ENCODE measurements at regions not wholly inside any gene's neighbourhood (a gene's known extent, or its start where the extent isn't known, plus 50 kb on each side); places are given as distances from the start of the nearest gene placed in this dataset.
A peak's percentile ranks its signal among the peaks of the same experiment; 100 is the strongest.
"Not testable (repeated sequence)": the region's sequence is repeated elsewhere in the genome, so short reads cannot be mapped to it uniquely, and the experiment has no call there.

DNA sequence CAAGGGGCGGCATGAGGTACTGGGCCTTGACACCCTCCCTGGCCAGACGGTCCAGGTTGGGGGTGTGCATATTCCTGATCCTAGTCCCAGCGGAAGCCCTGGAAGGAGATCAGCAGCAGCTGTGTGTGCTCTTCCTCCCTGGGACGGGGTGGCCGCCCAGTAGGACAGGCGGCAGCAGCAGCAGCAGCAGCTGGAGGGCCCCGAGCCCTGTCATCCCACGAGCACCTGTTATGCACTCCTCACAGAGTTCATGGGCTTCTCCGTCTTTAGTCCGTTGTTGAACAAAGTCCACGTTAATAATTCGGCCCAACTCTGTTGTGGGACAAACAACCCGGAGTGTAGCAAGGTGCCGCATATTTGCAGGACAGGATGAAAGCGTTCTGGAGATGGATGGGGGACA lies 205.6 kb downstream of the OTOP1 start:
- DNase-seq (ENCODE audit: low read depth, low spot score); in situ Hi-C loops (cut with HindIII; ENCODE audit: low pct_unique_long_range_greater_than_20kb, low sequenced_read_pairs): not testable (repeated sequence)

DNA sequence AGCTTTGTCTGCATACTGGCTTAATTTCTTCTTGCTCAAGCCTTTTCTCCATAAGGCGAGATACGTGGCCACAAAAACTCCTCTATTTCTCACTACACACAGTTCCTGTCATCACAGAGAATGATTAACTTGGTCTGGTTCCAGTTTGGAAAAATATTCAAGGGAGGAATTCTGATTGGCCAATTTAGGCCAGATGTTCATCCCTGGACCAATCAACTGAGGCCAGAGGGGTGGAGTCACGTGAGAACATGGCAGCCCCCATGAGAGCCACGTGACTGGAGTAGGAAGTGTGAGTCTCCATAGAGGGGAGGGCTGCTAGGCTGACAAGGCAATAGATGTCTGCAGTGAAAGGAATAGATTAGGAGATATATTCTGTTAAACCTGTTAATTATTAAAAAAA lies 200.0 kb downstream of the OTOP1 start:
- in situ Hi-C loops (cut with HindIII; ENCODE audit: low pct_unique_long_range_greater_than_20kb, low sequenced_read_pairs): not testable (repeated sequence)

DNA sequence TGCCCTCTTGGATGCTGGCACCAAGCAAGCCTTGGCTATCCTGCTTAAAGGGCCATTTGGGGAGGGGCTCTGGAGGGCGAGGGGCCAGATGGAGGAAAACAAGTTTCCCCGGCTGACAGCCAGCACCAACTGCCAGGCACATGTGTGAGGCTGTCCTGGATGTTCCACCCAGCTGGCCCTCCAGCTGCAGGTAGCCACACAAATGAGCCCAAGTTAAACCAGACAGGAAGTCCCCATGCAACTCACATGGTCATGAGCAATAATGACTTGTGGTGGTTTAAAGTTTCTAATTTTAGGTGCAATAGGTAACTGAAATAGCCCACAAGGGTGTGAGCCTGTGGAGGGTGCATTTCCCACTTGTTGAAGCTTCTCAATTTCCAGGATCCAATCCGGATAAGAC lies 198.0 kb downstream of the OTOP1 start:
- in situ Hi-C loops (cut with HindIII; ENCODE audit: low pct_unique_long_range_greater_than_20kb, low sequenced_read_pairs); DNase-seq (ENCODE audit: low read depth, low spot score): not testable (repeated sequence)

More for the DNA sequence above, 200.0 kb downstream of the OTOP1 start:
- peak; percentile 25 for DNase-seq (ENCODE audit: low read depth, low spot score)

DNA sequence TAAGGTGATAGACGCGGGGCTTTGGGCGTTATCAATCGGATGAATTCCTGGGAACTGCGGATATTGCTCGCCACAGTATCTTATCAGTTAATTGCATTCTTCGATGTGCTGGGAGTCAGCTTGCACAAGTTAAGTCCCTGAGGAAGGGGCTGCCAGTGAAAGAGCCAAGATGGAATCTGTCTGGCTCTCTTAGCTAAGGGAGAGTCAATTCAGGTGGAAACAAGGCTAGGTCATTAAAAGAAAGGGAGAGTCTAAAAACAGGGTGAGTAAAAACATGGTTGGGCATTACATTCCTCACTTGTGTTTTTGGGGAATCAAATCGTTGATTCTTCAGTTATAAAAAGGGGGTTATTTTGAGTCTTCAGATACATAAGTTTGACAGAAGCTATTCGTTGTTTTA lies 196.2 kb downstream of the OTOP1 start:
- DNase-seq (ENCODE audit: low read depth, low spot score); in situ Hi-C loops (cut with HindIII; ENCODE audit: low pct_unique_long_range_greater_than_20kb, low sequenced_read_pairs): not testable (repeated sequence)

DNA sequence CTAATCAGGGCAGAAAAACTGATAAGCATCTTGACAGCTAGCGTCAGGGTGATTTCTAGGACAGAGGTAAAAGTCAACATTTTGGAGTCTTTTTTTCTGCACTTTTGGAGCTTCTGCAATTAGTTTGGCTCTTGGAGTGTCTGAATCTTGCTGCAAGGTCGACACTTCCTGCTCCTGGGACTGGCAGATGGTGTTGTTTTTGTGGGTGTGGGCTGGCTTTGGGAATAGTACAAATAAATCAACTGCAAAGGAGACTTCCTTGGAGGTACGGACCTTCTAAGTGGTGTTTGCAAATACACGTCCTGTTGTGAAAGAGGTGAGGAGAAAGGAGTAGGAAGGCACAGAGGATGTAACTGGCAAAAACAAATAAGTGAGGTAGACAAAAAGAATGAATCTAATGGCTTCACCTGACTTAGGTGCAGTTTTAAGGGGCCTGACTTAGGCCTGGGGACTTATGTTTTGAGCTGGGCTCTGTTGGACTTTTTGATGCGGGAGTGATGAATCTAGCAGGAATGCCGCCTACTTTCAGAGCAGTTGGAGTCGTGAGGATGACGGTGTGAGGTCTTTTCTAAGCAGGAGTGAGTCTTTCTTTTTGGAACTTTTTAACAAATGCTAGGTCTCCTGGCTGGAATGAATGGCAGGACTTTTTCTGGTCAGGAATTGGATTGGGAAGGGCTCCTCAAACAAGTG lies 195.1 kb downstream of the OTOP1 start:
- in situ Hi-C loops (cut with HindIII; ENCODE audit: low pct_unique_long_range_greater_than_20kb, low sequenced_read_pairs); DNase-seq (ENCODE audit: low read depth, low spot score): not testable (repeated sequence)

DNA sequence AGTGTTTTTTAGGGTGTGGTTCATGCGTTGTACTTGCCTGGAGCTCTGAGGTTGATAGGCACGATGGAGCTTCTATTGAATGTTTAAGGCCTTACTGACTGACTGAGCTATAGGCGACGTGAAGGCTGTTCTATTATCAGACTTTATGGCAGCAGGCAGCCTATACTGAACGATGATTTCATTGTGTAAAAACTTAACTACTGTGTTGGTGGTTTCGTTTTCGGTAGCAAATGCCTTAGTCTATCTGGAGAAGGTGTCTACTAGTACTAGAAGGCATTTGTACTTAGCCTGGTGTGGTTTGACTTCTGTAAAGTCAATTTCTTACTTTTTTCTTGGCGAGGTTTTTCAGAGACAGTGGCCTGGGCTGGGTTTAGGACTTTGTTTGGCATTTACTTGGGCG lies 194.4 kb downstream of the OTOP1 start:
- DNase-seq (ENCODE audit: low read depth, low spot score); in situ Hi-C loops (cut with HindIII; ENCODE audit: low pct_unique_long_range_greater_than_20kb, low sequenced_read_pairs): not testable (repeated sequence)

DNA sequence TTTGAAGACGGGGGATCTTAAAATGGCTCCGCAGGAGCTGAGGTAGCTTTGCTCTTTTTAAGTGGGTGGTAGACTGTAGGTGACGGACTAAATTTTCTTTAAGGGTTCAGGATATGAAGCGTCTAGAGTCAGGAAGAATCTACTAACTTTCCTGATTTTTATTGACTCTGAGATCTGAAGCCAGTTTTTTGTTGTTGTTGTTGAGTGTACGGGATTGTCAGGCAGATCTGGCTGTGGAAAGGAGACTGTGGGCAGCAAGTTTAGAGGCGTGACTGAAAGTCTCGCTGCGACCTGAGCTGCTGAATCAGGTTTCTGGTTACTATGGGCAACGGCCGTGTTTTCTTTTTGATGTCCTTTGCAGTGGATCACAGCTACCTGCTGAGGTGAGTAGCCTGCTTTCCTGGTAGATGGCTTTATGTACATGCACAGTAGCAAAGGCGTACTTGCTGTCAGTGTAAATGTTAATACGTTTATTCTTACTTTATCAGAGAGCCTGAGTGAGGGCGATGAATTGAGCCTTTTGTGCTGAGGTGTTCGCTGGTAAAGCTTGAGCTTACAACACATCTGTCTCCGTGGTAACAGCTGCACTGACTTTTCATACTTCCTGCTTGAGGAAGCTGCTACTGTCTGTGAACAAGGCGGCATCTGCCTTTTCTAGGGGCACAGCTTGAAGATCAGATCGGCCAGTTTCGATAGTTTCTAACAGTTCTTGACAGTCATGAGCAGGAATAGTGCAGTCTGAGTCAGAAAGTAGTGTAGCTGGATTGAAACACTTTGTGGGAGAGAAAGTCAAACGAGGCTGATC lies 193.7 kb downstream of the OTOP1 start:
- in situ Hi-C loops (cut with HindIII; ENCODE audit: low pct_unique_long_range_greater_than_20kb, low sequenced_read_pairs): not testable (repeated sequence)

DNA sequence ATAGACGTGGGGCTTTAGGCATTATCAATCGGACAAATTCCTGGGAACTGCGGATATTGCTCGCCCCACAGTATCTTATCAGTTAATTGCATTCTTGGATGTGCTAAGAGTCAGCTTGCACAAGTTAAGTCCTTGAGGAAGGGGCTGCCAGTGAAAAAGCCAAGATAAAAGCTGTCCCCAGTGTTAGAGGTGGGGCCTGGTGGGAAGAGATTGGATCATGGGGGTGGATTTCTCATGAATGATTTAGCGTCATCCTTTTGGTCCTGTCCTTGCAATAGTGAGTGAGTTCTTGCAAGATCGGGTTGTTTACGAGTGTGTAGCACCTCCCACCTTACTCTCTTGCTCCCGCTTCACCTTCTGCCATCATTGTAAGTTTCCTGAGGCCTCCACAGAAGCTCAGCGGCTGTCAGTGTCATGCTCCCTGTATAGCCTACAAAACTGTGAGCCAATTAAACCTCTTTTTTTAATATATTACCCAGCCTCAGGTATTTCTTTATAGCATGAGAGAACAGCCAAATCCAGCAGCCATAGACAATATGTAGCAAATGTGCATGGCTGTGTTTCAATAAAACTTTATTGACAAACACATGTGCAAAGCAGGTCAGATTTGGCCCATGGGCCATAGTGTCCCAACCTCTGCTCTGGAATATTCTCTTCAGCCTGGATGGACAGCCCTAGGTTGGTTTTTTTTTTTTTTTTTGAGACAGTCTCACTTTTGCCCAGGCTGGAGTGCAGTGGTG lies 189.2 kb downstream of the OTOP1 start:
- DNase-seq (ENCODE audit: low read depth, low spot score); in situ Hi-C loops (cut with HindIII; ENCODE audit: low pct_unique_long_range_greater_than_20kb, low sequenced_read_pairs): not testable (repeated sequence)

More for the DNA sequence above, 193.7 kb downstream of the OTOP1 start:
- not testable (repeated sequence) for DNase-seq (ENCODE audit: low read depth, low spot score)

DNA sequence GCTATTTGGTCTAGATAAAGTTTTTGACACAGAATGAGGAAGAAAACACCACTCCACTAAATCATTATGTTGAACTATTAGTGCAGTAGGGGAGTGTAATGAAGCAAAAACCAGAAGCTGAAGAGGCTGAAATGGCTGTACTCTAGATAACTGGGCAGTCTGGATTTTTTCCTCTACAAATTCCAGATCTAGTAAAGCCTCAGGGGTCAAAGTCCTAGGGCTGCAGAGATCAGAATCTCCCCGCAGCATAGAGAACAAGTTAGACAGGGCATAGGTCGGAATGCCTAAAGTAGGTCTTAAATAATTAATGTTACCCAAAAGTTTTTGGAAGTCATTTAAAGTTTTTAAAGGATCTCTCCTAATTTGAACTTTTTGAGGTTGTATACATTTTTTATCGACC lies 180.9 kb downstream of the OTOP1 start:
- DNase-seq (ENCODE audit: low read depth, low spot score); in situ Hi-C loops (cut with HindIII; ENCODE audit: low pct_unique_long_range_greater_than_20kb, low sequenced_read_pairs): not testable (repeated sequence)

DNA sequence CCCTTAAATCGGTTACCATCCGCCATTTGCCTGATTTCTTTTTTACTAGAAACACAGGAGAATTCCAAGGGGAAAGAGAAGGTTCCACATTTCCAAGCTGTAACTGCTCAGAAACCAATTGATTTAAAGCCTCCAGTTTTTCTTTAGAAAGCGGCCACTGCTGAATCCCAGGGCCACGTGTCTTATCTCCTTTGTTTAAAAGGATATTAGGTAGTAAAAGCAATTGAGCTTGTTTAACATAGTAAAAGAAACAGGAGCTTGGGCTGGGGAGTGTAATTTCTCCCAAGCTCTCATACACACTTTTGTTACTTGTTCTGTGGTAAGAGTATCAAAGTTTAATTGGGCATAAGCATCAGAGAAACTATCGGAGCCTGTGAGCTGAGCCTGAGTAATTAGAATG lies 180.0 kb downstream of the OTOP1 start:
- in situ Hi-C loops (cut with HindIII; ENCODE audit: low pct_unique_long_range_greater_than_20kb, low sequenced_read_pairs); DNase-seq (ENCODE audit: low read depth, low spot score): not testable (repeated sequence)

DNA sequence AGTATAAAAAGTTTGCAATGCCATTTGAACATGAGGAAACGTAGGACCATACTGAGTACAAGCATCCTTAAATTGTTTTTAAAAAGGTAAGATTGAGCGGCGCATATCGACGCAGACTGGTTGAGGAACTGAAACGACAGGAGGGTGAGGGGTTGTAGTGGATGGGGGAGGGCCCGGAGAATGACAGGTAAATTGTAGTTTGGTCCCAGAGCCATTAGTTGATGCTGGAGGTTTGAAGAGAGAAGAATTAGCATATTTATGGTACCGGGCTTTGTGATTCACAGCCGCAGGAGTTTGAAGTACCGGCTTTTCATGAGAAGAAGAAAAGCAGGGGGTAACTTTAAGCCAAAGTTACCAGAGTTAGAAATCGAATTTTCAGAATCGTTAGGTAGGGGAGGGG lies 179.5 kb downstream of the OTOP1 start:
- in situ Hi-C loops (cut with HindIII; ENCODE audit: low pct_unique_long_range_greater_than_20kb, low sequenced_read_pairs); DNase-seq (ENCODE audit: low read depth, low spot score): not testable (repeated sequence)

DNA sequence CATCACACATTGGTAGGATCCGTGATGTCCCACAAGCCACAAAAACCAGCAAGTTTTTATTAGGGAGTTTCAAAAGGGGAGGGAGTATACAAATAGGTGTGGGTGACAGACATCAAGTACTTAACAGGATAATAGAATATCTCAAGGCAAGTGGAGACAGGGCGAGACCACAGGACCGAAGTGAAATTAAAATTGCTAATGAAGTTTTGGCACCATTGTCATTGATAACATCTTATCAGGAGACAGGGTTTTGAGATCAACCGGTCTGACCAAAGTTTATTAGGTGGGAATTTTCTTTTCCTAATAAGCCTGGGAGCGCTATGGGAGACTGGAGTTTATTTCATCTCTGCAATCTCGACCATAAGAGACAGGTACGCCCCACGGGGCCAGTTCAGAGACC lies 178.5 kb downstream of the OTOP1 start:
- in situ Hi-C loops (cut with HindIII; ENCODE audit: low pct_unique_long_range_greater_than_20kb, low sequenced_read_pairs); DNase-seq (ENCODE audit: low read depth, low spot score): not testable (repeated sequence)

DNA sequence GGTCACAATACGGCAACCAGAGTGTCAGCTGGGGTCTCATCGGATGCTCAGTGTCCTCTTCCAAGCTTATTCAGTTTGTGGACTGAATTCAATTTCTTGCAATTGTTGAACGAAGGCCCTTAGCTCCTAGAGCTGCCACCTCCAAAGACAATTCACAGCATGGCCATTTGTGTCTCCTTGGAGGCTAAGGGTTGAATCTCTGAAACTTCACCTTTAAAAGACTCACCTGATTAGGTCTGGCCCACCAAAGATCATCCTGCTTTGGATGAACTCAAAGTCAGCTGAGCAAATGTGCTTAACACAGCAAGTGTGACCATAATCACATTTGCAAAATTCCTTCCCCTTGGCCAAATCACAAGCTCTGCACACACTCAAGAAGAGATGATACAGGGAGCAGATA lies 175.9 kb downstream of the OTOP1 start:
- in situ Hi-C loops (cut with HindIII; ENCODE audit: low pct_unique_long_range_greater_than_20kb, low sequenced_read_pairs); DNase-seq (ENCODE audit: low read depth, low spot score): not testable (repeated sequence)

DNA sequence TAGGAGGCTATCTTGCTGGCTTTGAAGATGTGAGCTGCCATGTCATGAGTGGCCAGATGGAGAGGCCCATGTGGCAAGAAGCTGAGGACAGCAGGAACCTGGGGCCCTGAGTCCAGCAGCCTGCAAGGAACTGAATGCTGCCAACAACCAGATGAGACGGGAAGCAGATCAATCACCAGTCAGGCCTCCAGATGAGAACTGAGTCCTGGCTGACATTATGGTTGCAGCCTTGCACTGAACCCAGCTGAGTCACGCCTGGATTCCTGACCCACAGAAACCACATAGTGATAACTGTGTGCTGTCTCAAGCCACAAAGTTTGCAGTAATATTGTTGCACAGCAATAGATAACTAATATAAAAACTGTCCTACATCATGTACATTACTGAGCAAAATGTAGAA lies 173.8 kb downstream of the OTOP1 start:
- DNase-seq (ENCODE audit: low read depth, low spot score); in situ Hi-C loops (cut with HindIII; ENCODE audit: low pct_unique_long_range_greater_than_20kb, low sequenced_read_pairs): not testable (repeated sequence)

DNA sequence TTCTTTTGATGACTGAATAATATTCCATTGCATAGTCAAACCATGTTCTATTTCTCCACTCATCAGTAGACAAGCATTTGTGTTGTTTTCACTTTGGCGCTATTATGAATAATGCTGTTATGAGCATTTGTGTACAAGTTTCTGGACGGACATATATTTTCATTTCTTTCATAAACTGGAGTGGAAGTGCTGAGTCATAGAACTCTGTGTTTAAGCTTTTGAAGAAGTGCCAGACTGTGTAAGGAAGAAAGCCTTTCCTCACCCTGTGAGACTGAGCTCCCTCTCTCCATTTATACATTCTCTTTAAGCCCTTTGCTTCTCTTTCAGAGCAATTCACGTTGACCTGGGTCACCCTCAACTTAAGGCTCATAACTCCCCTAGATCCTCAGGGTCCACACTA lies 169.5 kb downstream of the OTOP1 start:
- DNase-seq (ENCODE audit: low read depth, low spot score); in situ Hi-C loops (cut with HindIII; ENCODE audit: low pct_unique_long_range_greater_than_20kb, low sequenced_read_pairs): not testable (repeated sequence)

DNA sequence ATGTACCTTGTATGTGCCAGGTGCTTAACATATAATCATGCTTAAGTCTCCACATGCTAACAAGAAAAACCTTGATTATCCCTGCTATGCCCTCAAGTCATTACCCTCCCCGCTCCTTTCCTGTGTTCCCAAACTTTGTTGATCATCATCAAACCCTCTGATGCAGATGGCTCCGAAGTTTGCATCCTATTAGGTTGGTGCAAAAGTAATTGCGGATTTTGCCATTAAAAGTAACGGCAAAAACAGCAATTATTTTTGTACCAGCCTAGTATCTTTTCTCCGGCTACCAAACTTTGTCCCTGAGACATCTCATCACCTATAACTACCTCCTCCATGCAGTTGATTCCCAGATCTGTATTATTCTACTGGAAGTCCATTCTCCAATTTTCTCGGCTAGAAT lies 142.6 kb downstream of the OTOP1 start:
- DNase-seq (ENCODE audit: low read depth, low spot score); in situ Hi-C loops (cut with HindIII; ENCODE audit: low pct_unique_long_range_greater_than_20kb, low sequenced_read_pairs): not testable (repeated sequence)

DNA sequence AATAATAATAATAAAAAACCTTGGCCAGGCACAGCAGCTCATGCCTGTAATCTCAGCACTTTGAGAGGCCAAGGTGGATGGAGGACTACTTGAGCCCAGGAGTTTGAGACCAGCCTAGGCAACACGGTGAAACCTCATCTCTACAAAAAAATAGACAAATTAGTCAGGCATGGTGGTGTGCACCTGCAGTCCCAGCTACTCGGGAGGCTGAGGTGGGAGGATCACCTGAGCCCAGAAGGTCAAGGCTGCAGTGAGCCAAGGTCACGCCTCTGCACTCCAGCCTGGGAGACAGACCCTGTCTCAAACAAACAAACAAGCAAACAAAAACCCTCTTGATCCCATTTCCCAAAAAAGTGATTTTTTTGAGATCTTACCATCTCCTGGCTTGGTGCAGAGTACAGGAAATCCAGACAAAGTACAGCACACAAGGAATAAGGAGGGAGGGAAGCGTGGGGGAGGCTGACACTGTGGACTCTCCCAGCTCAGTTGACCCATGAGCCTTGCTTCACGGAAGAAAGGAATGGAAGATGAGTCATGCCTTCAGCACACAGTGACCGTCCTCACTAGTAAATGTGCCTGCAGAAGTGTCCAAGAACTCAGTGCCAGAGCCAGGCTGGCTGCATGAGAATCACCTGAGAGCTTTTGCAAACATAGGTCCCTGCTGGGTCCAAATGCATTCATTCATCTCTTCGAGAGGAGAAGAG lies 136.9 kb downstream of the OTOP1 start:
- in situ Hi-C loops (cut with HindIII; ENCODE audit: low pct_unique_long_range_greater_than_20kb, low sequenced_read_pairs); DNase-seq (ENCODE audit: low read depth, low spot score): not testable (repeated sequence)
